Stimulated activated CD8-positive, alpha-beta memory T cell treated with anti-CD3 and anti-CD28 coated beads, Interleukin-4, amount 100 ng/mL, for 24 hours (primary cell): ENCODE measurements at regions not wholly inside any gene's neighbourhood (a gene's known extent, or its start where the extent isn't known, plus 50 kb on each side); places are given as distances from the start of the nearest gene placed in this dataset.

Experiments used
- DNase-seq: peaks from one replicate; pipeline ENCODE4 v3.0.0-alpha.2; 2020; ENCODE audit warnings: low read depth

GRCh38 chr15:38046257-38047051 is 112.0 kb downstream of the TMCO5A start:
- DNase-seq = no peak

DNA sequence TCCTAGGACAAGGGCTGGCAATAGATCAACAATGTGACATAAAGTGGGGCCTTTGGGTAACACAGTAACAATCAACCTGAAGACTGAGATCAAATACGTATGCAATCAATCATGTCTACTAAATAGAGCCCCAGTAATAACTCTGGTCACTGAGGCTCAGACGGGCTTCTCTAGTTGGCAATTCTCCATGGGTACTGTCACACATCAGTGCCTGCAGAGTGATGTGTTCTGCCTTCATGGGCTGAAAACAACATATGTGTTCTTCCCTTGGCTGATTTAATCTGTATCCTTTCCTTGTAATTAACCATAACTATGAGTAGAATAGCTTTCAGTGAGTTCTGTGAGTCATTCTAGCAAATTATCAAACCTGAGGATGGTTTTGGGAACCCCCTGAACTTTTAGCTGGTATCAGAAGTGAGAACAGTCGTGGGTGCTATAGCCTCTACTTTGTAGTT is 113.6 kb downstream of the TMCO5A start:
- DNase-seq = no peak

GRCh38 chr15:38049891-38050290 is 115.5 kb downstream of the TMCO5A start:
- DNase-seq = no peak

- no peak for DNase-seq
Measured at GRCh38 chr15:38050529-38051448, 116.3 kb downstream of the TMCO5A start.

DNA sequence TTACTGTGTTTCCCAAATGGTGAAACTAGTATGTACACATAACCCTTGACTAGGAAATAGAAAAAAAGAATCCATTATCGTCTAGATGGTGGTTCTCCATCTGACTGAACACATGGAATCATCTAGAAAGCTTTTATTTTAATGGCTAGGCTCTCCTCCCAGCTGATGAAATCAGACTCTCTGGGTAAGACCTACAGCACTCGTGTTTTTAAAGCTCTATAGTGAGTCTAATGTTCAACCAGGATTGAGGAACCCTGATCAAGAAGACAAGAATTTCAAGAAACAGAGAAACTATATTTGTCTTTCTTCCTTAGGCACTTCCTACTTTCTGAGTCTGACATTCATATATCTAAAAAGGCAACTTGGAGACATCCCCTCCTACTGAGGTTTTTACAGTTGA is 118.8 kb downstream of the TMCO5A start:
- no peak for DNase-seq

- DNase-seq = no peak
Measured at GRCh38 chr15:38053776-38054175, 119.3 kb downstream of the TMCO5A start.

- DNase-seq = no peak
Measured at GRCh38 chr15:38054488-38054887, 120.0 kb downstream of the TMCO5A start.

GRCh38 chr15:38058596-38059075 is 124.2 kb downstream of the TMCO5A start:
- DNase-seq = no peak

DNA sequence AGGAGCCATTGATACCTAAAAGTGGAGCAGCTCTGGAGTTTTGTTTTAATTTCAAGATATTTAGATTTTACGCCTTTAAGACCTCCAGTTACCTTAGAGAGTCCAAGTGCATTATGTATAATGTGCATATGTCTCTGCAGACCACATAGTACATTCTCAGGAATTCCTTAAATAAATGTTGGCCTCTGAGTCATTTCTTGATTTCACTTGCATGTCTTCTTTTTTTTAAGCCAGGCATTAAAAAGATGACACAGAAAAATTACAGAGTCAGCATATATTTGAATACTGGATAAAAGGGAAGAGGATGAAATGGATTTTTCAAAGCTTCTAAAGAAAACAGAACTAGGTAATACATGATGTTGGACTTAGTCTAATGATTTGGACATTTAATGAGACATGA is 125.2 kb downstream of the TMCO5A start:
- no peak for DNase-seq

DNA sequence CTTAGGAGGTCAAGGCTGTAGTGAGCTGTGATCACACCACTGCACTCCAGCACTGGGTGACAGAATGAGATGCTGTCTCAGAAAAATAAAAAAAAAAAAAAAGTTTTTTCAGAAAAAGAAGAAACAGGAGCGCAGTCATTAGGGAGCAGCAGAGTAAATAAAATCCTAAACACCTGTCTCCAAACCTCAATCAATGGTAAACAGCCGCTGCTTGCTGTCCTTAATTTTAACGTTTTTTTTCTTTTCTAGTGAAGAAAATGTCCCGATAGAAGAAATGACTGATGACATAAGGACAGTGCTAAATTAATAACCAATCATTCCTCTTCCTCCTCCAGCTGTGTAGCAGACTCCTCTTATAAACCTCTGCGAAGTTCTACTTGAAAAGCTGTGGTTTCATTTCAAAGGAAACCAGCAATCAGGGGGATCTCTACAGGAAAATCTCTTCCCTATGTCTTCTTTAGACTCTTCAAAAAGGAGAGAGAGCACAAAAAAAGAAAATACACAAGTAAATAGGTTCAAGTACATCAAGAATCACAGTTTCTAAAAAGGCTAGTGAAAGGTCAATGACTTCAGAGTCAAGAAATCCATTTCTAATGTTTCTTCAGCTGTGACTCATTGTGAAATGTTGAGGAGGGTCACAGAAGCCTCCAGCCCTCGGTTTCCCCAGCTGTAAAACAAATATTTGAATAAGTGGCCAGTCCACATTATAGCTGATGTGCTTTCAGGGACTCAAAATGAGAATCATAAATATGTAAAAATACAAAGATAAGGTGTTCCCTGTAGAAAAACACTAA is 127.6 kb downstream of the TMCO5A start:
- no peak for DNase-seq

GRCh38 chr15:38062696-38063095 is 128.3 kb downstream of the TMCO5A start:
- no peak for DNase-seq

- no peak for DNase-seq
Measured at GRCh38 chr15:38065721-38066345, 131.4 kb downstream of the TMCO5A start.

DNA sequence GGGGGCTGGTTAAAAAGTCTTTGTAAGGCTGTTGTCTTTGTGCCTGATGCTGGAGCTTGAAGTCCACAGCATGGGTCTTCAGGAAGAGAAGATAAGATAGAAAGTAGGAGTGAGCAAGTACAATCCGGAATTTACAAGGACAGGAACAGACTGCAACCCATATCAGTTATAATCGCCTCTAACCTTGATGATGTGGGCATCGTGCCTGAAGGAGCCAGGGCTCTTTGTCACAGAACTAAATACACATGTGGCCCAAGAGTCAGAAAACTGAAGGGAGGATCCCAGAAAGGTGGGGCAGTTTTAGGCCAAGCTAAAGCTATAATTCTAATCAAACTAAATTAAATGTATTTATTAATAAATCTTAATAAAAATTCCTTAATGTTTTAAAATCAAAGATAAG is 132.2 kb downstream of the TMCO5A start:
- no peak for DNase-seq

DNA sequence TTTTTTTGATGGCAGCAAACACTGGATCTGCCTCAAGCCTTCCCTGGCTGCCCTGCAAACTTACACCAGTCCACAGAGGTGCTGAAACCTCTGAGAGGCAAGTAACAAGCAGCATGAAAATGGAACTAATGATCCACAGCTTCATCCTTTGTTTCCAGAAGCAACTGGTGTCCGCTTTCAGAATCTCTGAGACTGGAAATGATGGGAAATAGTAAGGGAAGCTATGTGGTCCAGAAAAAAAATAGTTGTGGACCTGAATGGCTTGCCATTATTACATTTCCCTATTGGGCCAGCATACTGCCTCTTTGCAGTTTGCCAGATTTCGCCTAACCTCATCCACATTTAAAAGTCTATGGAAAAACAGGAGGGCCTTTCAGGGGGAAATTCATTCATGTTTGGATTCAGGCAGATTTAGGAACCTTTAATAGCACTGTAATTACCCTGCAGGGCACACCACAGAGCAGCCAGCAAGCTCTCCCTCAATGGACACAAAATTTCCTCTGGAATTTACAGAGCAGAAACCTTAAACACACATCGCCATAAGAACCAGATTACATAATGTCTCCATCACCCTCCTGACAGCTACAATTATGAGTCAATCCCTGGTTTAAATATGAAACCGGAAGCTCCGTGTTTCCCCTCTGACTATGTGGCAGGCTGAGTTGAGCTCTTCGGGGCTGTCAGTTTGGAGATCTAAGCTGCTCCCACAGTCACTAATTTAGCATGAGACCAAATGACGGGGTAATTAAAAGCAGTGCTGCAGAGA is 134.4 kb downstream of the TMCO5A start:
- no peak for DNase-seq

- no peak for DNase-seq
Measured at GRCh38 chr15:38069511-38070011, 135.1 kb downstream of the TMCO5A start.

- no peak for DNase-seq
Measured at GRCh38 chr15:38070778-38071177, 136.3 kb downstream of the TMCO5A start.

GRCh38 chr15:38071211-38071972 is 137.0 kb downstream of the TMCO5A start:
- no peak for DNase-seq

DNA sequence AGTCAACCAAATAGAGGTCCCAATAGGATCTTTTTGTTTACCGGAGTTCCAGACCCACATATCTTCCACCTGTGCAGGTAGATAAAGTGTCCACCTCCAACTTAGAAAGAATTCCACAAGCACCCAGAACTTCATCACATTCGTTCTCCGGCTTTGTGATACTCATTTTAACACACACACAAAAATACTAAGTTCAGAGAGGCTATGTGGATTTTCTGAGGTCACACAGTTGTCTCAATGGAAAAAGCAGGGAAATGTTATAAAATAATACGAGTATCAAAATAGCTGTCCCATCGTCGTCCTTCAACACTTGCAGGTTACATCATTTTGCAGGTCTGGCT is 137.5 kb downstream of the TMCO5A start:
- DNase-seq = no peak

DNA sequence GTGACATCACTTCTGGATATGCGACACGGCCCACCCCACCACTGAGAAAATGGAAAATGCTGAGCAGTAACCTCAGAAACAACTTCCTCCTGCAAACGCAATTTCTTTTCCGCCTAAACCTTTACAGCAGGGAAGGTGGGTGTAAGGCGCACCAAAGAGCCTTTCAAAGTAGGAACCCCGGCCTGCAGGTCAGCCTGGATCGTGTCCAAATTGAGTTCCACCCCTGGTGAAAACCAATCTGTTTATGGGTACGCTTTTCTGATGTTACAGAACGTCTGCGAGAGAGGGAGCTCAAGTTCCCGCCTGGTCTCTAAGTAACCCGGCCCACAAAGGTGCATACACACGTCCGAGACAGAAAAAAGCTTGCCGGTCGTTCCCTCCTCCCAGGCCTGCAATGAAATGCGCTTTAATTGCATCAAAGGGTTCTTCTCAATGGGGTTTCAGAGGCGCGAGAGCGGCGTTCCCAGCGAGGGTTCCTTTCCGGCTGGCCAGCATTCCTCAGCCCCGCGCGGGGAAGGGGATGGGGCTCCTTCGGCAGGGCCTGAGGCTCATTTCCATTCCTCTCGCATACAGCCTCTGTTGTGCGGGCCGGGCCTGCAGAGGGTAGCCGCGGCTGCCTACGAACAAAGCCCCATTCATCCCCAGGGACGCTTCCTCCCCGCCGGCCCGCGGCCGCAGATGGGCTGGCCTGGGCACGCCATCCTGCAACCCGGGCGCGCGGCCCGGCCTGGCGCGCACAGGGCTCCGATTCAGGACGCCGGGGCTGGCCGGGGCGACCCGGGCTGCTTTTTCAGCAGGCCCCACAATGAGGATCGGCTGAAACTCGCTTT is 138.1 kb downstream of the TMCO5A start:
- no peak for DNase-seq
